ENCODE measurements at regions not wholly inside any gene's neighbourhood (a gene's known extent, or its start where the extent isn't known, plus 50 kb on each side); places are given as distances from the start of the nearest gene placed in this dataset.

GRCh38 chr1:2970311-2971071 is 50.8 kb upstream of the ACTRT2 start:
- no peaks in the 10 kb centered on the region for H3F3A ChIP-seq (ENCODE audit: low read length, unreplicated experiment)
- no peaks in the 10 kb centered on the region for H3K4me1 ChIP-seq (ENCODE audit: insufficient read depth, low read length)
- no peaks in the 10 kb centered on the region for H3K36me3 ChIP-seq (ENCODE audit: low read depth, low read length)
- 0 out of 2 replicates have a peak, but pooled peaks cover under 1% of the 10 kb centered on the region for H3K9me2 ChIP-seq (replicated peaks; ENCODE audit: low read length)
- no peaks in the 10 kb centered on the region for H3K9me3 ChIP-seq (ENCODE audit: low read length)
- TF ChIP-seq EZH2phosphoT487 (IDR thresholded peaks at IDR 0.05; ENCODE audit: borderline replicate concordance, low read length) = no peak
- no peak for TF ChIP-seq CTCF (conservative IDR thresholded peaks at IDR 0.05; ENCODE audit: low read depth, low read length)
- TF ChIP-seq EZH2 (IDR thresholded peaks at IDR 0.05; ENCODE audit: low read length, unreplicated experiment) = no peak
- no peak overlapping the region for H2AFZ ChIP-seq (ENCODE audit: low read length)
- no peak overlapping the region for H3K27ac ChIP-seq (ENCODE audit: low read length)
- H3K79me2 ChIP-seq (ENCODE audit: low read length) = no peaks in the 10 kb centered on the region
- H3K4me3 ChIP-seq (ENCODE audit: low read length) = no peak overlapping the region
- ChIA-PET CTCF (no interaction called here), POLR2A (ENCODE audit: unreplicated experiment) (no interaction called here)
- DNase-seq = no peak
- H3K27me3 ChIP-seq (ENCODE audit: low read length) = peaks cover 87% of the 10 kb centered on the region
- intact Hi-C loops (cut with micrococcal nuclease) = no loop called here
- H3K9ac ChIP-seq (ENCODE audit: low read length) = no peak overlapping the region
- no peak overlapping the region for H3K4me2 ChIP-seq (ENCODE audit: low read length)
- no peak for ATAC-seq
- no peaks in the 10 kb centered on the region for H4K20me1 ChIP-seq (ENCODE audit: low read length)
- no TSS peak for BruUV-seq (replicated peaks)

- Histone ChIP-seq H3K4me3 (ENCODE audit: low read length) (no peak overlapping the region), H3F3A (ENCODE audit: low read length, unreplicated experiment) (no peaks in the 10 kb centered on the region), H3K9ac (ENCODE audit: low read length) (no peak overlapping the region), H3K9me3 (ENCODE audit: low read length) (no peaks in the 10 kb centered on the region), H2AFZ (ENCODE audit: low read length) (no peak overlapping the region), H3K27me3 (ENCODE audit: low read length) (peaks cover 81% of the 10 kb centered on the region), H3K4me2 (ENCODE audit: low read length) (no peak overlapping the region), H4K20me1 (ENCODE audit: low read length) (no peaks in the 10 kb centered on the region), H3K79me2 (ENCODE audit: low read length) (no peaks in the 10 kb centered on the region), H3K9me2 (replicated peaks; ENCODE audit: low read length) (no peaks in the 10 kb centered on the region), H3K4me1 (ENCODE audit: insufficient read depth, low read length) (no peaks in the 10 kb centered on the region), H3K27ac (ENCODE audit: low read length) (no peak overlapping the region), H3K36me3 (ENCODE audit: low read depth, low read length) (no peaks in the 10 kb centered on the region)
- POLR2A ChIA-PET (ENCODE audit: unreplicated experiment) = no interaction called here
- DNase-seq (no peak), ATAC-seq (no peak)
- intact Hi-C loops (cut with micrococcal nuclease) = no loop called here
- no peak for TF ChIP-seq CTCF (conservative IDR thresholded peaks at IDR 0.05; ENCODE audit: low read depth, low read length)
- no peak for TF ChIP-seq EZH2phosphoT487 (IDR thresholded peaks at IDR 0.05; ENCODE audit: borderline replicate concordance, low read length)
- TF ChIP-seq EZH2 (IDR thresholded peaks at IDR 0.05; ENCODE audit: low read length, unreplicated experiment) = no peak
- BruUV-seq (replicated peaks) = no TSS peak
- CTCF ChIA-PET = no interaction called here
Measured at GRCh38 chr1:2971101-2971501, 50.2 kb upstream of the ACTRT2 start.

Measured in PC-3 (cell line).